ENCODE measurements at regions not wholly inside any gene's neighbourhood (a gene's known extent, or its start where the extent isn't known, plus 50 kb on each side); places are given as distances from the start of the nearest gene placed in this dataset.

- H3K79me2 ChIP-seq (ENCODE audit: insufficient read depth, low read length), result no peaks in the 10 kb centered on the region
- in situ Hi-C loops (cut with HindIII; ENCODE audit: extremely low pct_ligation_motif_present, low pct_unique_long_range_greater_than_20kb), result loop anchor here (25.0 kb wide), 1 partner anchor 97 kb away; the partner anchor contains the start of gene ERRFI1
- H4K20me1 ChIP-seq (ENCODE audit: insufficient read depth, low read length), result no peaks in the 10 kb centered on the region
- H3K4me1 ChIP-seq (ENCODE audit: insufficient read depth, low read length), result peaks cover 57% of the 10 kb centered on the region
- no peaks in the 10 kb centered on the region for H3K36me3 ChIP-seq (replicated peaks in 1 of 2; ENCODE audit: control insufficient read depth in 1 of 2, insufficient read depth in 2 of 2, low read length in 2 of 2)
- no peak for ATAC-seq
- ChIA-PET CTCF (ENCODE audit: low intra/inter-chr PET ratio, low total read pairs) (no interaction called here), POLR2A (interaction anchor here (0.9 to 6.6 kb wide), 13 partner anchors 8 to 180 kb away, joined by 3 to 45 read pairs (median 4); partner anchors contain the start of gene ERRFI1)
- intact Hi-C loops (cut with micrococcal nuclease; ENCODE audit: unreplicated experiment), result no loop called here
- no peak for DNase-seq (ENCODE audit: low spot score)
- H3K27me3 ChIP-seq (ENCODE audit: control insufficient read depth in 1 of 2, insufficient read depth in 2 of 2, low read length in 2 of 2), result no peaks in the 10 kb centered on the region
- no peak for TF ChIP-seq ZNF230 (CRISPR knock-in tag; IDR thresholded peaks at IDR 0.05)
- no peak for TF ChIP-seq CREB1 (IDR thresholded peaks at IDR 0.05)
- TF ChIP-seq CREB1 (CRISPR knock-in tag; IDR thresholded peaks at IDR 0.05), result peak; percentile 31; the same call in 1 of the 2 replicates
- TF ChIP-seq ZNF687 (CRISPR knock-in tag; IDR thresholded peaks at IDR 0.05), result peak; percentile 17; the same call in 1 of the 2 replicates
- 94% methylated on average over 10 of the region's 14 CpGs for WGBS (ENCODE audit: low lambda C conversion rate)
- no peak overlapping the region for H3K4me2 ChIP-seq (ENCODE audit: low read depth, low read length)
- FAIRE-seq, result no peak
- no peak overlapping the region for H3K4me3 ChIP-seq (replicated peaks in 1 of 3; ENCODE audit: insufficient read depth in 1 of 3, low read depth in 2 of 3, low read length in 3 of 3)
- no peaks in the 10 kb centered on the region for H3K9me3 ChIP-seq (ENCODE audit: low read length)
- BruUV-seq (replicated peaks), result no TSS peak
- H3K27ac ChIP-seq (ENCODE audit: extremely low read length, insufficient read depth, low read length), result no peak overlapping the region
- H3K9ac ChIP-seq (ENCODE audit: insufficient read depth, low read depth, low read length), result no peak overlapping the region
- H2AFZ ChIP-seq (ENCODE audit: low read length), result no peak overlapping the region
Measured at GRCh38 chr1:8134546-8135235, 108.6 kb upstream of the ERRFI1 start.
